K562 (cell line): ENCODE measurements at regions not wholly inside any gene's neighbourhood (a gene's known extent, or its start where the extent isn't known, plus 50 kb on each side); places are given as distances from the start of the nearest gene placed in this dataset.

Experiments used
- ARID2 ChIP-seq: fragments of 450-650 bp; IDR thresholded peaks from 2 replicates; pipeline ENCODE4 v1.6.1; 2017; ENCODE audit warnings: antibody characterized with exemption, mild to moderate bottlenecking
- CBX1 ChIP-seq: sonication (generic); IDR thresholded peaks from 2 replicates; pipeline ENCODE4 v1.6.1; 2016; ENCODE audit warnings: antibody characterized with exemption, low read depth, mild to moderate bottlenecking
- CBX5 ChIP-seq: IDR thresholded peaks from 2 replicates; pipeline ENCODE4 v1.6.1; 2014; ENCODE audit warnings: low read depth, borderline replicate concordance
- CHD4 ChIP-seq: fragments of 200-600 bp; sonication (generic); IDR thresholded peaks from 3 replicates; pipeline ENCODE4 v1.6.1; 2012; ENCODE audit warnings: low read depth, mild to moderate bottlenecking, mixed read lengths, low read length, inconsistent platforms; ENCODE audit not compliant: insufficient read depth, insufficient replicate concordance, poor library complexity, severe bottlenecking
- CSDE1 ChIP-seq, 2 experiments: fragments of 450-650 bp; IDR thresholded peaks; 2 replicates each; pipeline ENCODE4 v1.6.1; 2016; ENCODE audit warnings: mild to moderate bottlenecking in 1 of 2
- CTCF ChIP-seq, 3 experiments: IDR thresholded peaks in 2 of 3; conservative IDR thresholded peaks in 1 of 3; 2 replicates each; pipeline ENCODE4 v1.5.1; 2011 to 2012; ENCODE audit warnings: low read length in 3 of 3, mild to moderate bottlenecking in 3 of 3, control low read depth in 2 of 3, improper control_type of control experiment in 1 of 3, inconsistent platforms in 1 of 3, low read depth in 1 of 3, mixed read lengths in 1 of 3, moderate library complexity in 1 of 3; ENCODE audit not compliant: insufficient read depth in 2 of 3
- ETV6 ChIP-seq, 3 experiments: fragments of 150-350 bp in 1 of 3; sonication (generic) in 1 of 3; formaldehyde crosslinking in 1 of 3; IDR thresholded peaks; 2 replicates each; pipeline versions ENCODE4 v1.6.1 to v1.8.0; 2014 to 2022; ENCODE audit warnings: borderline replicate concordance in 2 of 3, low read depth in 2 of 3, antibody characterized with exemption in 1 of 3, low read length in 1 of 3, mild to moderate bottlenecking in 1 of 3, missing genetic modification reagents in 1 of 3
- FOXA1 ChIP-seq: fragments of 450-650 bp; IDR thresholded peaks from 2 replicates; pipeline ENCODE4 v1.6.1; 2016; ENCODE audit warnings: mild to moderate bottlenecking, borderline replicate concordance
- HNRNPL ChIP-seq: fragments of 200-400 bp; formaldehyde crosslinking; IDR thresholded peaks from 2 replicates; pipeline ENCODE4 v1.6.1; 2017; ENCODE audit warnings: low read depth, mild to moderate bottlenecking, low read length
- KDM5B ChIP-seq: fragments of 200-600 bp; sonication (generic); IDR thresholded peaks from 2 replicates; pipeline ENCODE4 v1.6.1; 2012; ENCODE audit warnings: low read depth, mild to moderate bottlenecking, moderate library complexity, low read length, control low read depth, inconsistent platforms; ENCODE audit not compliant: insufficient replicate concordance
- MTA3 ChIP-seq: fragments of 450-650 bp; formaldehyde crosslinking; IDR thresholded peaks from 2 replicates; pipeline ENCODE4 v1.6.1; 2017; ENCODE audit warnings: mild to moderate bottlenecking, borderline replicate concordance
- PML ChIP-seq: IDR thresholded peaks from 2 replicates; pipeline ENCODE4 v1.6.1; 2012; ENCODE audit warnings: low read length, inconsistent platforms
- RAD51 ChIP-seq: fragments of 450-650 bp; IDR thresholded peaks from 2 replicates; pipeline ENCODE4 v1.7.1; 2016; ENCODE audit warnings: low read depth, mild to moderate bottlenecking, borderline replicate concordance
- RFX7 ChIP-seq: fragments of 250-450 bp; sonication (Bioruptor Pico); IDR thresholded peaks from 2 replicates; pipeline ENCODE4 v1.5.1; 2021; ENCODE audit warnings: mild to moderate bottlenecking
- SMARCE1 ChIP-seq: fragments of 450-650 bp; IDR thresholded peaks from 2 replicates; pipeline ENCODE4 v1.7.1; 2016; ENCODE audit warnings: mild to moderate bottlenecking
- SUPT5H ChIP-seq: fragments of 450-650 bp; IDR thresholded peaks from 2 replicates; pipeline ENCODE4 v1.6.1; 2016
- U2AF1 ChIP-seq: fragments of 200-400 bp; formaldehyde crosslinking; optimal IDR thresholded peaks from 2 replicates; pipeline ENCODE3; 2017; ENCODE audit warnings: mild to moderate bottlenecking, low read depth, low read length, moderate library complexity
- ZFP30 ChIP-seq: fragments of 250-450 bp; sonication (Bioruptor Pico); IDR thresholded peaks from 2 replicates; pipeline ENCODE4 v1.8.0; 2022; ENCODE audit warnings: moderate library complexity, mild to moderate bottlenecking, inconsistent platforms, borderline replicate concordance
- ZNF140 ChIP-seq: fragments of 250-450 bp; sonication (Bioruptor Pico); IDR thresholded peaks from 2 replicates; pipeline ENCODE4 v1.8.0; 2021; ENCODE audit warnings: moderate library complexity, mild to moderate bottlenecking, inconsistent platforms
- ZNF584 ChIP-seq: fragments of 200-800 bp; sonication (Bioruptor generic); IDR thresholded peaks from 2 replicates; pipeline ENCODE4 v1.6.1; 2016; ENCODE audit warnings: low read depth, mild to moderate bottlenecking, missing genetic modification characterization, missing compliant biosample characterization
- ZNF592 ChIP-seq: fragments of 450-650 bp; IDR thresholded peaks from 2 replicates; pipeline ENCODE4 v1.6.1; 2017; ENCODE audit warnings: antibody characterized with exemption, mild to moderate bottlenecking
- ZNF699 ChIP-seq: fragments of 250-450 bp; sonication (Bioruptor Pico); IDR thresholded peaks from 2 replicates; pipeline ENCODE4 v1.8.0; 2021; ENCODE audit warnings: mild to moderate bottlenecking, moderate library complexity; ENCODE audit not compliant: insufficient replicate concordance

- TF ChIP-seq CTCF (IDR thresholded peaks at IDR 0.05 in 2 of 3, conservative IDR thresholded peaks at IDR 0.05 in 1 of 3; ENCODE audit: insufficient read depth in 2 of 3, low read depth in 1 of 3, low read length in 3 of 3) (peak; percentile 54 to 71 (median 69)), RFX7 (CRISPR knock-in tag) (no peak), ZNF140 (no peak), PML (no peak), CBX1 (no peak), ARID2 (no peak), MTA3 (no peak), CHD4 (peak; percentile 61), ZFP30 (no peak), RAD51 (no peak), ETV6 (IDR thresholded peaks at IDR 0.05; ENCODE audit: borderline replicate concordance in 1 of 2, low read depth in 2 of 2, low read length in 1 of 2) (no peak), ETV6 (CRISPR knock-in tag; IDR thresholded peaks at IDR 0.05; ENCODE audit: borderline replicate concordance) (no peak), ZNF699 (CRISPR knock-in tag) (no peak), KDM5B (no peak), HNRNPL (no peak), ZNF592 (no peak), SUPT5H (no peak), FOXA1 (no peak), ZNF584 (CRISPR knock-in tag) (no peak), CBX5 (no peak), U2AF1 (no peak), SMARCE1 (no peak), CSDE1 (IDR thresholded peaks at IDR 0.05) (no peak)
Measured at GRCh38 chr17:64736804-64737492, 74.8 kb upstream of the SMURF2 start (continued).
